Activated B cell treated with CpG ODN at 0.5 μM for 24 hours (primary cell): ENCODE measurements at regions not wholly inside any gene's neighbourhood (a gene's known extent, or its start where the extent isn't known, plus 50 kb on each side); places are given as distances from the start of the nearest gene placed in this dataset.

ENCODE experiments used
- ATAC-seq: fragments of 200-7000 bp; cut with Tn5 transposase; one replicate; pipeline ENCODE4 v1.10.0; 2021; ENCODE audit warnings: low read depth, mild to moderate bottlenecking, moderate library complexity
- CTCF ChIA-PET: fragments of 350-600 bp; sonication (Branson Sonifier 250); formaldehyde crosslinking; loops from one replicate; lab custom pipeline; 2021; ENCODE audit warnings: antibody characterized with exemption; lab: Charles Lee
- POLR2A ChIA-PET: fragments of 350-600 bp; sonication (Branson Sonifier 250); formaldehyde crosslinking; loops from one replicate; lab custom pipeline; 2021; ENCODE audit warnings: antibody characterized with exemption; lab: Charles Lee
- DNase-seq: peaks from one replicate; pipeline ENCODE4 v3.0.0; 2022
- H3K27ac Mint-ChIP-seq: one replicate; pipeline ENCODE4 v1.8.0; 2020; ENCODE audit warnings: mixed read lengths
- H3K27me3 Mint-ChIP-seq: one replicate; pipeline ENCODE4 v1.8.0; 2021; ENCODE audit warnings: mixed read lengths
- H3K36me3 Mint-ChIP-seq: one replicate; pipeline ENCODE4 v1.8.0; 2021; ENCODE audit warnings: low read depth, mixed read lengths
- H3K4me1 Mint-ChIP-seq: one replicate; pipeline ENCODE4 v1.8.0; 2021; ENCODE audit warnings: mixed read lengths
- H3K4me3 Mint-ChIP-seq: one replicate; pipeline ENCODE4 v1.8.0; 2020; ENCODE audit warnings: mild to moderate bottlenecking, mixed read lengths
- H3K9me3 Mint-ChIP-seq: one replicate; pipeline ENCODE4 v1.8.0; 2020; ENCODE audit warnings: mixed read lengths
- CTCF ChIP-seq: fragments of 200-600 bp; IDR thresholded peaks from one replicate; pipeline ENCODE4 v1.8.0; 2022; ENCODE audit warnings: antibody characterized with exemption, mild to moderate bottlenecking
- intact Hi-C: fragments of 100-400 bp; cut with micrococcal nuclease; formaldehyde crosslinking; loops from one replicate; pipeline ENCODE4 v1.15.1; 2024

- TF ChIP-seq CTCF: no peak
These were observed 2287.7 kb downstream of the TP53TG3F start for GRCh38 chr16:35746963-35747657.

GRCh38 chr16:35747658-35748455 lies 2288.4 kb downstream of the TP53TG3F start:
- no peak overlapping the region for H3K4me3 Mint-ChIP-seq
- no peaks in the 10 kb centered on the region for H3K4me1 Mint-ChIP-seq
- POLR2A ChIA-PET: no interaction called here
- H3K36me3 Mint-ChIP-seq: no peaks in the 10 kb centered on the region
- CTCF ChIA-PET: no interaction called here
- DNase-seq (no peak), ATAC-seq (no peak)
- intact Hi-C loops: no loop called here
- H3K27ac Mint-ChIP-seq: no peak overlapping the region
- H3K27me3 Mint-ChIP-seq: no peaks in the 10 kb centered on the region
- peaks cover 22% of the 10 kb centered on the region for H3K9me3 Mint-ChIP-seq
- TF ChIP-seq CTCF: no peak

More at GRCh38 chr16:35746963-35747657, 2287.7 kb downstream of the TP53TG3F start:
- H3K4me3 Mint-ChIP-seq: no peak overlapping the region
- H3K9me3 Mint-ChIP-seq: peaks cover 27% of the 10 kb centered on the region
- intact Hi-C loops: no loop called here
- H3K4me1 Mint-ChIP-seq: no peaks in the 10 kb centered on the region
- ATAC-seq: no peak
- ChIA-PET CTCF (no interaction called here), POLR2A (no interaction called here)
- no peak for DNase-seq
- H3K27me3 Mint-ChIP-seq: no peaks in the 10 kb centered on the region
- H3K27ac Mint-ChIP-seq: no peak overlapping the region
- H3K36me3 Mint-ChIP-seq: no peaks in the 10 kb centered on the region

GRCh38 chr16:35748621-35749252 lies 2289.3 kb downstream of the TP53TG3F start:
- ChIA-PET CTCF (no interaction called here), POLR2A (no interaction called here)
- no peaks in the 10 kb centered on the region for H3K4me1 Mint-ChIP-seq
- ATAC-seq (no peak), DNase-seq (no peak)
- intact Hi-C loops: no loop called here
- H3K27ac Mint-ChIP-seq: no peak overlapping the region
- H3K27me3 Mint-ChIP-seq: no peaks in the 10 kb centered on the region
- H3K36me3 Mint-ChIP-seq: no peaks in the 10 kb centered on the region
- peaks cover 20% of the 10 kb centered on the region for H3K9me3 Mint-ChIP-seq
- no peak for TF ChIP-seq CTCF
- no peak overlapping the region for H3K4me3 Mint-ChIP-seq

GRCh38 chr16:35749253-35750141 lies 2290.1 kb downstream of the TP53TG3F start:
- ATAC-seq (no peak), DNase-seq (no peak)
- H3K9me3 Mint-ChIP-seq: peaks cover 12% of the 10 kb centered on the region
- H3K27ac Mint-ChIP-seq: no peak overlapping the region
- H3K4me1 Mint-ChIP-seq: no peaks in the 10 kb centered on the region
- no peaks in the 10 kb centered on the region for H3K36me3 Mint-ChIP-seq
- intact Hi-C loops: no loop called here
- no peaks in the 10 kb centered on the region for H3K27me3 Mint-ChIP-seq
- TF ChIP-seq CTCF: no peak
- H3K4me3 Mint-ChIP-seq: no peak overlapping the region
- ChIA-PET POLR2A (no interaction called here), CTCF (no interaction called here)
